Esophagus (tissue), 2 donors: ENCODE measurements at regions not wholly inside any gene's neighbourhood (a gene's known extent, or its start where the extent isn't known, plus 50 kb on each side); places are given as distances from the start of the nearest gene placed in this dataset.

ENCODE experiments used
- H3K27ac ChIP-seq, 2 donors: one replicate each; pipeline ENCODE4 v1.5.1; 2013; ENCODE audit warnings: low read depth in 2 of 2, mild to moderate bottlenecking in 2 of 2, inconsistent platforms in 1 of 2, low read length in 1 of 2, moderate library complexity in 1 of 2
- H3K27me3 ChIP-seq, 2 donors: one replicate each; pipeline ENCODE4 v1.6.1; 2013; ENCODE audit warnings: low read length in 2 of 2, control low read depth in 1 of 2, mild to moderate bottlenecking in 1 of 2; ENCODE audit not compliant: insufficient read depth in 2 of 2, control insufficient read depth in 1 of 2
- H3K36me3 ChIP-seq, 2 donors: one replicate each; pipeline ENCODE4 v1.6.1; 2013; ENCODE audit warnings: low read length in 1 of 2; ENCODE audit not compliant: control insufficient read depth in 2 of 2, insufficient read depth in 2 of 2
- H3K4me1 ChIP-seq, 2 donors: one replicate each; pipeline ENCODE4 v1.6.1; 2013; ENCODE audit warnings: low read length in 1 of 2; ENCODE audit not compliant: control insufficient read depth in 2 of 2, insufficient read depth in 2 of 2
- H3K4me3 ChIP-seq, 2 donors: one replicate each; pipeline ENCODE4 v1.5.1; 2013; ENCODE audit warnings: low read length in 2 of 2, mild to moderate bottlenecking in 2 of 2, low read depth in 1 of 2, moderate library complexity in 1 of 2
- H3K9me3 ChIP-seq, 2 donors: one replicate each; pipeline ENCODE4 v1.6.1; 2013; ENCODE audit warnings: mild to moderate bottlenecking in 2 of 2, low read depth in 1 of 2, low read length in 1 of 2, moderate library complexity in 1 of 2; ENCODE audit not compliant: control insufficient read depth in 2 of 2, insufficient read depth in 1 of 2
- WGBS, 2 donors: extraction: QIAGEN DNeasy Blood & Tissue Kit; methylation state at CpG; one replicate each; pipeline ENCODE4 v1.1.7; 2013; 5-methylcytosine and 5-hydroxymethylcytosine counted together
- donor health status: healthy with polysubstance abuse.
- donor health status: Bipolar disorder and iron deficiency.

DNA sequence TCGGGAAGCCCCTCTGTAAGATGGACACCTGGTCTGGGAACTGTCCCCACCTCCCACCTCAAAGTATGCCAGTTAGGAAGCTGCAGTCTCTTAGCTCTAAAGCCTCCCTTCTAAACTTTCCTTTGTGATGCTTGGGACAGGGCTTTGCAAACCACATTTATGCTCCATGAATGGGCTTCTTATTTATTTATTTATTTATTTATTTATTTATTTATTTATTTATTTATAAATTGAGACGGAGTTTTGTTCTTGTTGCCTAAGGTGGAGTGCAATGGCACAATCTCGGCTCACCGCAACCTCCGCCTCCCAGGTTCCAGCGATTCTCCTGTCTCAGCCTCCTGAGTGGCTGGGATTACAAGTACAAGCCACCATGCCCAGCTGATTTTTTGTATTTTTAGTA lies 1009.4 kb downstream of the TYW1 start:
- Histone ChIP-seq H3K4me3 (no peak overlapping the region), H3K36me3 (no peaks in the 10 kb centered on the region), H3K27ac (no peak overlapping the region), H3K4me1 (no peaks in the 10 kb centered on the region), H3K9me3 (no peaks in the 10 kb centered on the region), H3K27me3 (no peaks in the 10 kb centered on the region)
- WGBS, 2 donors = 94 to 95% methylated on average over 6 of the region's 6 CpGs

DNA sequence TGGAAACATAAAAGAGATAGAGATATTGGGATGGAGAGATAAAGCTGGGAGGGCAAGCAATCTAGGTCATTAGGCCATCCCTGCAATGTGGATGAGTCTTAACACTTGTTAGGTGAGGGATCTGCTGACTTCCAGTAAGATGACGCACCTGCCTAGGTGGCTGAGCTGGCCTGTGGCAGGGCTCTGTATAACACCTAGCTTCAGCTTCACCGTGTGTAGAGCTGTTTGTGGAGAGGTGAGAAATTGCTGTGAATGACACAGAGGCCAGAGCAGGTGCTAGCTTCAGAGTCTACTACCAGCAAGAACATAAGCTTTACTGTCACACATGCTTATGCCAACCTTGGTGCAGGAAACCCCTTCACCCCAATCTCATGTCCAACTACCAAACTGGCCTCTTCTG lies 1010.0 kb downstream of the TYW1 start:
- no peak overlapping the region for H3K4me3 ChIP-seq
- H3K27me3 ChIP-seq = no peaks in the 10 kb centered on the region
- H3K36me3 ChIP-seq = no peaks in the 10 kb centered on the region
- no peaks in the 10 kb centered on the region for H3K4me1 ChIP-seq
- WGBS, 2 donors = 77 to 81% methylated on average over 2 of the region's 2 CpGs
- no peaks in the 10 kb centered on the region for H3K9me3 ChIP-seq
- no peak overlapping the region for H3K27ac ChIP-seq

DNA sequence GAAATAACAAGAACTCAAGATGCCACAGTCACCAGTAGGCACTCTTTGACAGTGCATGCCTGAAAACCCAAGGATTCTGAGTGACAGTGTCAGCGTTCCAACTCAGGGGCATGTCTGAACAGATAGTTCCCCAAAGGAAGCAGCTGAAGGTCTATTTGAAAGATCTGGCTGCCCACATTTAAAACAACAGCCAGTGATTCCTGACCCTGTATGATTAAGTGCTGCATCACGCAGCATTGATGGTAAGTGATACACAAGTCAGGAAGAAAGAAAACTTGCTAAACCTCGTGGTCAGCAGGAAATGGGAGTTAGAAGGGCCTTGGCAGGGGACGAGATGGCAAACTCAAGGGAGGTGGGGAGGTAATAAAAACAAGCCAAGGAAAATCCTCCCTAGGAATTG lies 1013.1 kb downstream of the TYW1 start:
- 27 to 35% methylated on average over 4 of the region's 4 CpGs for WGBS, 2 donors
- Histone ChIP-seq H3K27me3 (no peaks in the 10 kb centered on the region), H3K4me3 (no peak overlapping the region), H3K27ac (no peak overlapping the region), H3K9me3 (no peaks in the 10 kb centered on the region), H3K4me1 (no peaks in the 10 kb centered on the region), H3K36me3 (peaks cover 0 to 2% of the 10 kb centered on the region in 2 donors)

DNA sequence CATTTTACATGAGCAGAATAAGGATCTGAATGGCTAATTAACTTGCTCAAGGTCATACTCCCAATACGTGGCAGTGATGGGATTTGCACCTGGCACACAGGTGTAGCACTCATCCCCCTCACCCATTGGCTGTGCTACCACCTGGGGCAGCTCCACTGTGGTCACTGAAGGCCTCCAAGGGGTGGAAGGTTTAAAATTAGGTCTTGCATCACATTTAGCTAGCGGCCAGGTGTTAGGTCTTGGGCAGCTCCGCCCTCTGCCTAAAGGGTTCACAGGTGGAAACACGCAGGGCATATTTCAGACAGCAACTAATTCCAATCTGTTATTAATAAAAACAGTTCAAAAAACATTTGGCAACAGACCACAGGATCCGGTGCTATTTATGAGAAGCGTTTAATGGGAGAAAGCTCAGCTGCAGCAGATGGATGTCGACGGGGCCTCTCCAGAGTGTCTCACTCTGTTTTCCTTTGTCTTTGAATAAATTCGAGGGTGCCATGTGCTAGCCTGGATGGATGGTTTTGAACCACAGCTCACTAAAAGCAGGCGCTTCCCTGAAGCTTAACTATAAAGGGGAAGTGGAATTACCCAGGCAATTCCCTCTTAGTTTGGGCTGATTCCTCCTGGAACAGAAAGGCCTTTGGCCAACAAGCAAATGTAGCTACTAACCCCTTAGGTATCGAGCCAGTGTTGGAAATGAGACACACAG lies 1017.6 kb downstream of the TYW1 start:
- WGBS, 2 donors = 40 to 48% methylated on average over 11 of the region's 11 CpGs
- no peak overlapping the region for H3K4me3 ChIP-seq
- no peaks in the 10 kb centered on the region for H3K9me3 ChIP-seq
- H3K4me1 ChIP-seq = no peaks in the 10 kb centered on the region
- H3K27me3 ChIP-seq = no peaks in the 10 kb centered on the region
- peaks cover 0 to 2% of the 10 kb centered on the region in 2 donors for H3K36me3 ChIP-seq
- H3K27ac ChIP-seq = no peak overlapping the region

DNA sequence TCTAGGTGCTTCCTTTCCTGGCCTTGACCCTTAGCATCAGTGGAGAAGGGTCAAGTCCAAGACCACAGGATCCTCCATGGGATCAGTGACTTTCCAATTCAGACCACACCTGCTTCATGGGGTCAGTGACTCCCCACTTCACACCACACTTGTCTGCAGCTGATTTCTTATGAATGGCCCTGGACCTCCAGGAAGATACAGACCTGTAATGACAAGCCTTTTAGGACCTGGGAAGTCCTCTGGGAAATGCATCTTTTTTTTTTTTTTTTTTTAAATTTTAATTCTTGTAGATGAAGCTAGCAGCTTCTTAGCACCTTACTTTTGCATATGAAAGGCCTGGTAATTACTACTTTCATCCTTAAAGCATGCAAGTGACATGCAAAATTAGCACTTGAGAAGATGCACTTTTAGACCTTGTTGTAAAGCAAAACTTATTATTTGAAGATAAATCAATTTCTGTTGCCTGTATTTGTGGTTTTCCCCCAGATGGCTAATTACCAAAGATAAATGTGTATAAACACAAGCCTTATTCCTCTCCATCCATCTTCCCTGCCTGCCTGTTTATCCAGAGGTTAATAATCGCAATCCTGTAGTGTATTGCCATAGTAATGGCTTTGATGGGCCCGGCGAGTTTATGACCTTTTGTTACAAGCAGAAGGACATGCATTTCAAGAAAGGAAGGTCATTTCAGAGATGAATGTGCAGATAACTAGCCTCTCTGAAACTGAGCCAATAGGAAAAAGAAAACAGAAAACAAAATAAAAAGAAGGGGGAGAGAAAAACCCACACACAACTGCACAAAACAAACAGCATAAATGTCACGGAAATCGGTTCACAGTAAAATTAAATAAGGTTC lies 1018.7 kb downstream of the TYW1 start:
- H3K27ac ChIP-seq = no peak overlapping the region
- H3K9me3 ChIP-seq = no peaks in the 10 kb centered on the region
- no peak overlapping the region for H3K4me3 ChIP-seq
- 45 to 70% methylated on average over 5 of the region's 5 CpGs for WGBS, 2 donors
- no peaks in the 10 kb centered on the region for H3K27me3 ChIP-seq
- no peaks in the 10 kb centered on the region for H3K4me1 ChIP-seq
- H3K36me3 ChIP-seq = peaks cover 0 to 2% of the 10 kb centered on the region in 2 donors

DNA sequence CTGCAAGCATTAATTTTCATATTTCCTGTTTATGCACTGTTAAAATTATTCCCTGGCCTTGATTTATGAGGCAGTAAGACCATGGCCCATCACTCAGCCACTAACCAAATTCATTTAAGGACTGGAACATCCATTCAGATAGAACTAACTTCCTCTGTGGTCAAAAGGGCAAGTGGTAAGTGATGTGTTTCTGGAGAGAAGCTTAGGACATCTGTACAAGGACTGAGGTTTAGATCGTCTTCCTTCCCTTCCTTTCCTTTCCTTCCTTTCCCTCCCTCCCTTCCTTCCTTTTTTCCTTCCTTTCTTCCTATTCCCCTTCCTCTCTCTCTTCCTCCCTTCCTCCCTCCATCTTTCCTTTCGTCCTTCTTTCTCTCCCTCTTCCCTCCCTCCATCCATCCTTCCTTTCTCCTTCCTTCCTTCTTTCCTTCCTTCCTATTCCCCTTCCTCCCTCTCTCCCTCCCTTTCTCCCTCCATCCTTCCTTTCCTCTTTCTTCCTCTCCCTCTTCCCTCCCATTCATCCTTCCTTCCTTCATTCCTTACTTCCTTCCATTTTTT lies 1019.4 kb downstream of the TYW1 start:
- WGBS, 2 donors = 53 to 73% methylated on average over 2 of the region's 2 CpGs
- H3K36me3 ChIP-seq = peaks cover 0 to 2% of the 10 kb centered on the region in 2 donors
- no peak overlapping the region for H3K4me3 ChIP-seq
- no peaks in the 10 kb centered on the region for H3K4me1 ChIP-seq
- no peaks in the 10 kb centered on the region for H3K9me3 ChIP-seq
- no peak overlapping the region for H3K27ac ChIP-seq
- no peaks in the 10 kb centered on the region for H3K27me3 ChIP-seq

DNA sequence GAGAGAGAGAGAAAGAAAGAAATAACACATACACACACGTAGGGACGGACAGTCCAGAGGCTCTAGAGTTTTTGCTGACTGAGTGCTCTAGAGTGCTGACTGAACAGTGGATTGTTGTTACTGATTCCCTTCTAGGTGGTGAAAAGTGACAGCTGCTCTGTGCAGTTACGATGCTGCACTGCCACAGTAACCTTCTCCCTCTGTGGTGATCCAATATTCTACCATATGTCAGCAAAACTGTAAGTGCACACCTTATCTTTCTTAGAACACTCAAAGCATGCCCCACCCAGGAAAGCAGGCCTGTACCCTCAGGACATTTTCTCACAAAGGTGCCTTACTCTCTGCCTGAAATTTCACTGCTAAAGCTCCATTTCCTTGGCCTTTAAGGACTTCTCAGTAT lies 1023.5 kb downstream of the TYW1 start:
- no peak overlapping the region for H3K27ac ChIP-seq
- H3K9me3 ChIP-seq = no peaks in the 10 kb centered on the region
- no peaks in the 10 kb centered on the region for H3K36me3 ChIP-seq
- no peak overlapping the region for H3K4me3 ChIP-seq
- 87 to 90% methylated on average over 3 of the region's 3 CpGs for WGBS, 2 donors
- H3K4me1 ChIP-seq = no peaks in the 10 kb centered on the region
- no peaks in the 10 kb centered on the region for H3K27me3 ChIP-seq

DNA sequence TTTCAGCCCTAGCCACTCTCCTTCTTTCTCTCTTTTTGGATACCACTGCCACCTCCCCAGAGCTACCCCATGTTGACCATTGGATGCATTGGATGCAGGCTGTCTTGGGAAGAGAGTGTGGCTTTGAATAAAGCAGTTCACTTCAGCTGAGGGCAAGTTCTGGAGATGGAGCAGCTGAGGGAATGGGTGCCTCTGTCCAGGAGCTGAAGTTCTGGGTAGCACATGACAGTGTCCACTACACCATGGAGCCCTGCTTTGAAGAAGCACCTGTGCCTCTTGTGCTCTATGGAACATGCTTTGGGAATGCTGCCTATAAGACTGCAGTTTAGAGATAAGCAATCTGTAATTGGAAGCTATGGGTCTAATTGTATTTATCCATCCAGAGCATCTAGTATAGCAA lies 1028.7 kb downstream of the TYW1 start:
- Histone ChIP-seq H3K36me3 (no peaks in the 10 kb centered on the region), H3K27ac (no peak overlapping the region), H3K4me1 (no peaks in the 10 kb centered on the region), H3K4me3 (no peak overlapping the region), H3K27me3 (no peaks in the 10 kb centered on the region), H3K9me3 (peaks cover 0 to under 1% of the 10 kb centered on the region in 2 donors)

DNA sequence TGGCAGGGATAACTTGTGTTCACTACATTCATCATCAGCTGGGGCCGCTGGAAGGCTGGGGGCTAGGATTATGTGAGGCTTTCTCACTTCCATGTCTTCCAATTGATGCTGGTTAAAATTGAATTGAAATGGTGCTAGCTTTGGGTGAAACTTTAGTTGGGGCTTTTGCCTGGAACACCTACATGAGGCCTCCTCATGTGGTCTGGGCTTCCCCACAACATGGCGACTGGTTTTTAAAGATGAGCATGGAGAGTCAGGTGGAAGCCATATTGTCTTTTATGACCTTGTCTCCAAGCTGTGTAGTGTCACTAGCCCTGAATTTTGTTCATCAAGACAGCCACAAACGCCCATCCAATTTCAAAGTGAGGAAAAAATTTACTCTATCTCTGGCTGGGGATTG lies 1033.9 kb downstream of the TYW1 start:
- Histone ChIP-seq H3K27ac (no peak overlapping the region), H3K4me1 (no peaks in the 10 kb centered on the region), H3K36me3 (no peaks in the 10 kb centered on the region), H3K4me3 (no peak overlapping the region), H3K27me3 (no peaks in the 10 kb centered on the region), H3K9me3 (peaks cover 0 to 2% of the 10 kb centered on the region in 2 donors)
- 77 to 84% methylated on average over 3 of the region's 3 CpGs for WGBS, 2 donors
